Nephron progenitor cell (in vitro differentiated cells): ENCODE measurements at regions not wholly inside any gene's neighbourhood (a gene's known extent, or its start where the extent isn't known, plus 50 kb on each side); places are given as distances from the start of the nearest gene placed in this dataset.

Experiments
- DNase-seq: peaks from one replicate; pipeline ENCODE4 v3.0.0; 2021
- H3K27ac Mint-ChIP-seq: 2 replicates; pipeline ENCODE4 v1.8.0; 2021; ENCODE audit warnings: mild to moderate bottlenecking, moderate library complexity, mixed read lengths
- H3K27me3 Mint-ChIP-seq: 2 replicates; pipeline ENCODE4 v1.8.0; 2021; ENCODE audit warnings: mild to moderate bottlenecking, low read depth, mixed read lengths; ENCODE audit not compliant: poor library complexity
- H3K36me3 Mint-ChIP-seq: 2 replicates; pipeline ENCODE4 v1.8.0; 2021; ENCODE audit warnings: low read depth, mixed read lengths
- H3K4me1 Mint-ChIP-seq: 2 replicates; pipeline ENCODE4 v1.8.0; 2021; ENCODE audit warnings: mixed read lengths
- H3K4me3 Mint-ChIP-seq: 2 replicates; pipeline ENCODE4 v1.8.0; 2021; ENCODE audit warnings: mild to moderate bottlenecking, moderate library complexity, mixed read lengths
- H3K9me3 Mint-ChIP-seq: 2 replicates; pipeline ENCODE4 v1.8.0; 2021; ENCODE audit warnings: mild to moderate bottlenecking, moderate library complexity, mixed read lengths
- CTCF ChIP-seq: fragments of 200-600 bp; sonication (generic); IDR thresholded peaks from 2 replicates; pipeline ENCODE4 v1.5.0; 2021; ENCODE audit warnings: antibody characterized with exemption

- Mint-ChIP-seq H3K4me3 (no peak overlapping the region), H3K4me1 (no peaks in the 10 kb centered on the region), H3K27me3 (no peaks in the 10 kb centered on the region), H3K9me3 (no peaks in the 10 kb centered on the region), H3K27ac (no peak overlapping the region), H3K36me3 (no peaks in the 10 kb centered on the region)
- DNase-seq, result no peak
- no peak for TF ChIP-seq CTCF
Measured at GRCh38 chr13:73335210-73335609, 276.4 kb downstream of the KLF5 start.

- no peak overlapping the region for H3K27ac Mint-ChIP-seq
- no peaks in the 10 kb centered on the region for H3K9me3 Mint-ChIP-seq
- no peaks in the 10 kb centered on the region for H3K4me1 Mint-ChIP-seq
- H3K27me3 Mint-ChIP-seq, result no peaks in the 10 kb centered on the region
- no peaks in the 10 kb centered on the region for H3K36me3 Mint-ChIP-seq
- TF ChIP-seq CTCF, result no peak
- no peak for DNase-seq
- H3K4me3 Mint-ChIP-seq, result no peak overlapping the region
Measured at GRCh38 chr13:73334445-73334844, 275.6 kb downstream of the KLF5 start.

DNA sequence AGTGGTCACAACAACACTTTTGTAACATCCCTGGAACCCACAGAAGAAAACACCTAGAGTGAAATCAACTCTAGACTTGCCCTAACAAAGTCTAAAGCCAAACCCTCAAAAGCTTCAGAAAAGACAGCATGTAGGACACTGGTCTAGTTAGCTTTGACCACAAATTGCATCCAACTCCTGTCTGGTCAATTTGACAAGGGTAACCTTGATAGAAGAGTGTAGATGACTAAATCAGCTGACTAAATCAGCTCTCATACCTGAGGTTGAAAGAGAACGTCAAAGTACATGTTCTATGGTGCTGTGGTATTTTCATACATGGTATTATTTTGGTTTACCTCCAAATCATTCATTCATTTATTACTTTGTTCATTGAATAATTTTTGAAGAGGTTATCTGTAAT, 272.8 kb downstream of the KLF5 start:
- no peaks in the 10 kb centered on the region for H3K4me1 Mint-ChIP-seq
- no peaks in the 10 kb centered on the region for H3K27me3 Mint-ChIP-seq
- H3K4me3 Mint-ChIP-seq, result no peak overlapping the region
- TF ChIP-seq CTCF, result no peak
- no peaks in the 10 kb centered on the region for H3K9me3 Mint-ChIP-seq
- H3K36me3 Mint-ChIP-seq, result no peaks in the 10 kb centered on the region
- DNase-seq, result no peak
- no peak overlapping the region for H3K27ac Mint-ChIP-seq

DNA sequence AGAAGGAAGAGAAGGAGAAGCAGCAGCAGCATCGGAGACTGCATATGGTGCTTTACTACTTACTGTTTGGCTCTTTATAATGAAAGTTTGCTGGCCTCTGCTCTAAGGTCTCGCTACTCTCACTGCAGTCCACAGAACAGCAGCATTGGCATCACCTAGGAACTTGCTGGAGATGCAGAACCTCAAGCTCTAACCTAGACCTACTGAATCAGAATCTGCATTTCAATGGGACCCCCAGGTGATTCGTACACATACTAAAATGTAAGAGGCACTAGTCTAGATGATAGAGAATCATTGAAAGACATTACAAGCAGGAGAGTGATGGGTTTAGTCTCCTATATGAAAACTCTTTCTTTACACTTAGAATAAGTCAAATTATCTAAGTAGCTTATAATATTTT, 270.6 kb downstream of the KLF5 start:
- no peak overlapping the region for H3K4me3 Mint-ChIP-seq
- H3K9me3 Mint-ChIP-seq, result no peaks in the 10 kb centered on the region
- H3K27ac Mint-ChIP-seq, result no peak overlapping the region
- H3K36me3 Mint-ChIP-seq, result no peaks in the 10 kb centered on the region
- no peaks in the 10 kb centered on the region for H3K27me3 Mint-ChIP-seq
- TF ChIP-seq CTCF, result no peak
- peaks cover 12% of the 10 kb centered on the region for H3K4me1 Mint-ChIP-seq
- DNase-seq, result no peak

GRCh38 chr13:73327579-73327978, 268.8 kb downstream of the KLF5 start:
- TF ChIP-seq CTCF, result no peak
- H3K27me3 Mint-ChIP-seq, result no peaks in the 10 kb centered on the region

GRCh38 chr13:73325723-73326558, 267.1 kb downstream of the KLF5 start:
- no peak for TF ChIP-seq CTCF
- no peak overlapping the region for H3K4me3 Mint-ChIP-seq
- no peaks in the 10 kb centered on the region for H3K36me3 Mint-ChIP-seq
- peaks cover 12% of the 10 kb centered on the region for H3K4me1 Mint-ChIP-seq
- no peaks in the 10 kb centered on the region for H3K27me3 Mint-ChIP-seq
- H3K9me3 Mint-ChIP-seq, result no peaks in the 10 kb centered on the region
- no peak for DNase-seq
- no peak overlapping the region for H3K27ac Mint-ChIP-seq

More at GRCh38 chr13:73327579-73327978, 268.8 kb downstream of the KLF5 start:
- H3K9me3 Mint-ChIP-seq, result no peaks in the 10 kb centered on the region
- no peak overlapping the region for H3K27ac Mint-ChIP-seq
- no peaks in the 10 kb centered on the region for H3K36me3 Mint-ChIP-seq
- H3K4me3 Mint-ChIP-seq, result no peak overlapping the region
- H3K4me1 Mint-ChIP-seq, result peaks cover 12% of the 10 kb centered on the region
- DNase-seq, result no peak
